HCT116 (cell line): ENCODE measurements at regions not wholly inside any gene's neighbourhood (a gene's known extent, or its start where the extent isn't known, plus 50 kb on each side); places are given as distances from the start of the nearest gene placed in this dataset.

Experiments
- ATAC-seq: fragments of 200-7000 bp; cut with Tn5 transposase; 2 replicates; pipeline ENCODE4 v1.9.1; 2020; ENCODE audit warnings: mild to moderate bottlenecking, moderate library complexity
- BruUV-seq: library from RNA; stranded (reverse); fragments of 400-500 nt; replicated peaks from 2 replicates; lab custom pipeline; 2021; lab: Mats Ljungman, UMichigan
- CTCF ChIA-PET: fragments of 300-600 bp; sonication (Branson Sonifier 250); formaldehyde crosslinking; loops from one replicate; lab custom pipeline; 2021; ENCODE audit warnings: antibody characterized with exemption; lab: Charles Lee
- POLR2A ChIA-PET: fragments of 300-600, 350-600 bp; sonication (Branson Sonifier 250); formaldehyde crosslinking; loops from one replicate; lab custom pipeline; 2021; ENCODE audit warnings: antibody characterized with exemption; lab: Charles Lee
- RAD21 ChIA-PET, 2 experiments: fragments of 300-600 bp; sonication (Branson Sonifier 250); formaldehyde crosslinking; loops; one replicate each; lab custom pipeline; 2023; ENCODE audit warnings: low total read pairs in 2 of 2; ENCODE audit not compliant: uncharacterized antibody in 2 of 2, unreplicated experiment in 2 of 2, low non-redundant PET in 1 of 2; lab: Charles Lee
- DNase-seq: peaks from one replicate; pipeline ENCODE4 v3.0.0-alpha.2; 2010; ENCODE audit warnings: low read depth, low spot score
- H2AFZ ChIP-seq: fragments of 200-600 bp; shearing (Covaris generic), sonication (generic); 2 replicates; pipeline ENCODE4 v1.6.1; 2017; ENCODE audit warnings: low read depth, mixed run types, mixed read lengths, antibody characterized with exemption, low read length; ENCODE audit not compliant: poor library complexity, severe bottlenecking
- H3K27ac ChIP-seq: 2 replicates; pipeline ENCODE4 v1.5.1; 2012; ENCODE audit warnings: low read depth, low read length
- H3K27me3 ChIP-seq: fragments of 200-600 bp; sonication (generic); 2 replicates; pipeline ENCODE4 v1.6.1; 2016; ENCODE audit warnings: mixed run types, low read length, mixed read lengths; ENCODE audit not compliant: insufficient read depth
- H3K36me3 ChIP-seq, 2 experiments: fragments of 200-500 bp in 1 of 2; fragments of 200-600 bp in 1 of 2; sonication (Bioruptor generic) in 1 of 2; sonication (generic) in 1 of 2; 2 replicates each; pipeline versions ENCODE4 v1.5.1 to v1.6.1; 2014 to 2016; ENCODE audit warnings: low read length in 2 of 2, inconsistent platforms in 1 of 2, mixed read lengths in 1 of 2, mixed run types in 1 of 2; ENCODE audit not compliant: insufficient read depth in 2 of 2, control insufficient read depth in 1 of 2
- H3K4me1 ChIP-seq, 2 experiments: fragments of 200-600 bp in 1 of 2; sonication (generic) in 1 of 2; 2 replicates each; pipeline versions ENCODE4 v1.5.1 to v1.6.1; 2012 to 2017; ENCODE audit warnings: low read length in 2 of 2, inconsistent platforms in 1 of 2, mild to moderate bottlenecking in 1 of 2, mixed read lengths in 1 of 2, mixed run types in 1 of 2, moderate library complexity in 1 of 2; ENCODE audit not compliant: insufficient read depth in 2 of 2, control insufficient read depth in 1 of 2
- H3K4me2 ChIP-seq: fragments of 200-600 bp; sonication (generic); 2 replicates; pipeline ENCODE4 v1.6.1; 2017; ENCODE audit warnings: mixed run types, low read length, mixed read lengths
- H3K4me3 ChIP-seq, 2 experiments: fragments of 200-600 bp in 1 of 2; sonication (generic) in 1 of 2; replicated peaks in 1 of 2; 2 replicates each; pipeline ENCODE4 v1.5.1; 2011 to 2016; ENCODE audit warnings: low read length in 2 of 2, control low read depth in 1 of 2, low read depth in 1 of 2, mild to moderate bottlenecking in 1 of 2, mixed read lengths in 1 of 2, mixed run types in 1 of 2
- H3K79me2 ChIP-seq: fragments of 200-600 bp; sonication (generic); 2 replicates; pipeline ENCODE4 v1.6.1; 2017; ENCODE audit warnings: mild to moderate bottlenecking, mixed run types, low read length, moderate library complexity, mixed read lengths; ENCODE audit not compliant: insufficient read depth
- H3K9ac ChIP-seq: fragments of 200-600 bp; sonication (generic); 2 replicates; pipeline ENCODE4 v1.6.1; 2016; ENCODE audit warnings: low read length, mixed read lengths
- H3K9me2 ChIP-seq: fragments of 200-600 bp; sonication (generic), shearing (Covaris generic); 2 replicates; pipeline ENCODE4 v1.6.1; 2017; ENCODE audit warnings: mixed run types, mild to moderate bottlenecking, moderate library complexity; ENCODE audit not compliant: insufficient read depth
- H3K9me3 ChIP-seq, 2 experiments: fragments of 200-500 bp in 1 of 2; fragments of 200-600 bp in 1 of 2; sonication (Bioruptor generic) in 1 of 2; sonication (generic) in 1 of 2; 2 replicates each; pipeline ENCODE4 v1.6.1; 2014 to 2017; ENCODE audit warnings: low read length in 2 of 2, mixed read lengths in 2 of 2, inconsistent platforms in 1 of 2, low read depth in 1 of 2, mild to moderate bottlenecking in 1 of 2, mixed run types in 1 of 2, moderate library complexity in 1 of 2; ENCODE audit not compliant: control insufficient read depth in 1 of 2, insufficient read depth in 1 of 2
- H4K20me1 ChIP-seq: fragments of 200-600 bp; sonication (generic), shearing (Covaris generic); 2 replicates; pipeline ENCODE4 v1.6.1; 2017; ENCODE audit warnings: mixed run types, mild to moderate bottlenecking, moderate library complexity; ENCODE audit not compliant: insufficient read depth
- CEBPB ChIP-seq: IDR thresholded peaks from 2 replicates; pipeline ENCODE4 v1.6.1; 2012; ENCODE audit warnings: low read depth
- EGR1 ChIP-seq: IDR thresholded peaks from 2 replicates; pipeline ENCODE4 v1.6.1; 2012; ENCODE audit warnings: low read depth
- EZH2 ChIP-seq: fragments of 200-600 bp; sonication (generic); IDR thresholded peaks from 2 replicates; pipeline ENCODE4 v1.6.1; 2017; ENCODE audit warnings: antibody characterized with exemption, mixed run types
- EZH2phosphoT487 ChIP-seq: fragments of 200-600 bp; IDR thresholded peaks from 2 replicates; pipeline ENCODE4 v1.6.1; 2018; ENCODE audit warnings: antibody characterized with exemption, borderline replicate concordance
- FOSL1 ChIP-seq: IDR thresholded peaks from 2 replicates; pipeline ENCODE4 v1.6.1; 2012; ENCODE audit warnings: low read depth
- JUND ChIP-seq: IDR thresholded peaks from 2 replicates; pipeline ENCODE4 v1.6.1; 2012
- POLR2A ChIP-seq: IDR thresholded peaks from 2 replicates; pipeline ENCODE4 v1.7.0; 2011; ENCODE audit warnings: borderline replicate concordance; ENCODE audit not compliant: insufficient read depth, insufficient read length; ENCODE audit errors: extremely low read depth
- POLR2AphosphoS5 ChIP-seq: IDR thresholded peaks from 2 replicates; pipeline ENCODE4 v1.6.1; 2011; ENCODE audit warnings: mild to moderate bottlenecking, low read depth, low read length, moderate library complexity
- RAD21 ChIP-seq: IDR thresholded peaks from 2 replicates; pipeline ENCODE4 v1.6.1; 2012; ENCODE audit warnings: low read depth, mild to moderate bottlenecking
- SIN3A ChIP-seq: IDR thresholded peaks from 2 replicates; pipeline ENCODE4 v1.6.1; 2012; ENCODE audit warnings: low read depth
- SP1 ChIP-seq: IDR thresholded peaks from 2 replicates; pipeline ENCODE4 v1.6.1; 2012; ENCODE audit warnings: low read depth
- SRF ChIP-seq: IDR thresholded peaks from 2 replicates; pipeline ENCODE4 v1.6.1; 2012; ENCODE audit warnings: low read depth
- TCF7L2 ChIP-seq: IDR thresholded peaks from 2 replicates; pipeline ENCODE4 v1.7.0; 2011; ENCODE audit warnings: borderline replicate concordance, inconsistent platforms; ENCODE audit not compliant: insufficient read depth, insufficient read length; ENCODE audit errors: extremely low read depth
- ZFX ChIP-seq: fragments of 450-650 bp; IDR thresholded peaks from 2 replicates; pipeline ENCODE4 v1.6.1; 2017
- intact Hi-C: fragments of 100-400 bp; cut with micrococcal nuclease; formaldehyde crosslinking; loops from 2 replicates; pipeline ENCODE4 v1.10.0; 2022
- TF ChIP-seq, protein P1 (sequence below): IDR thresholded peaks from 2 replicates; pipeline ENCODE4 v1.6.1; 2011; ENCODE audit warnings: mild to moderate bottlenecking, low read length, moderate library complexity; ENCODE audit not compliant: insufficient replicate concordance; ENCODE audit errors: extremely low read depth
- TF ChIP-seq, protein P2 (sequence below): IDR thresholded peaks from 2 replicates; pipeline ENCODE4 v1.6.1; 2012
- TF ChIP-seq, protein P3 (sequence below), 3 experiments: fragments of 200-600 bp in 1 of 3; sonication (generic) in 1 of 3; IDR thresholded peaks in 2 of 3; conservative IDR thresholded peaks in 1 of 3; 2 replicates each; pipeline ENCODE4 v1.5.1; 2012 to 2017; ENCODE audit warnings: low read depth in 2 of 3, low read length in 2 of 3, antibody characterized with exemption in 1 of 3, borderline replicate concordance in 1 of 3, control low read depth in 1 of 3, mild to moderate bottlenecking in 1 of 3, mixed read lengths in 1 of 3, mixed run types in 1 of 3, moderate library complexity in 1 of 3; ENCODE audit not compliant: insufficient read depth in 1 of 3

DNA sequence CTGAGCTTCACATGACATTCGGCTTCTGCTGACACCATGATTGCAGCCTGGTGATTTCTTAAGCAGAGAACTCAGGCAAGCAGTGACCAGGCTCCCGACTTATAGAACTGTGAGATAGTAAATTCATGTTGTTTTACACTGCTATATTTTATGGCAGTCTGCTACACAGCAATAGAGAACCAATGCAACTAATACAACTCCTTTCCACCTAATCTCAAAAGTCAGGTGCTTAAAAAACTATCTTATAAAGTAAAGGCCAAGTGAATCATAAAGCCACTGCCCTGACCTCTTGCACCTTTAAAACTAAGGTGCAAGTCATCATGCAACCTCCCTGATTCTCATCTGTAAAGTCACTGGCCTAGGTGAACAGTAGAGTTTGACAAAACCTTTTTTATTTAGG lies 95.3 kb upstream of the GLS start:
- H3K36me3 ChIP-seq = no peaks in the 10 kb centered on the region
- no peak overlapping the region for H2AFZ ChIP-seq
- H3K27me3 ChIP-seq = no peaks in the 10 kb centered on the region
- CTCF ChIA-PET = no interaction called here
- POLR2A ChIA-PET = no interaction called here
- no peak for DNase-seq
- no peak overlapping the region for H3K9ac ChIP-seq
- TF ChIP-seq EGR1 (no peak), ZFX (no peak), TCF7L2 (no peak), JUND (no peak)
- BruUV-seq = no TSS peak
- H3K79me2 ChIP-seq = no peaks in the 10 kb centered on the region
- RAD21 ChIA-PET = no interaction called here
- H3K4me2 ChIP-seq = no peak overlapping the region
- no peak overlapping the region for H3K4me3 ChIP-seq
- H3K9me2 ChIP-seq = no peaks in the 10 kb centered on the region
- no peaks in the 10 kb centered on the region for H3K4me1 ChIP-seq
- intact Hi-C loops = loop anchor here (10.0 kb wide), 2 partner anchors 99 to 739 kb away; partner anchors contain the start of gene GLS
- H3K27ac ChIP-seq = no peak overlapping the region
- no peak for ATAC-seq
- no peaks in the 10 kb centered on the region for H4K20me1 ChIP-seq
- no peaks in the 10 kb centered on the region; a peak in 1 of 4 replicates for H3K9me3 ChIP-seq

DNA sequence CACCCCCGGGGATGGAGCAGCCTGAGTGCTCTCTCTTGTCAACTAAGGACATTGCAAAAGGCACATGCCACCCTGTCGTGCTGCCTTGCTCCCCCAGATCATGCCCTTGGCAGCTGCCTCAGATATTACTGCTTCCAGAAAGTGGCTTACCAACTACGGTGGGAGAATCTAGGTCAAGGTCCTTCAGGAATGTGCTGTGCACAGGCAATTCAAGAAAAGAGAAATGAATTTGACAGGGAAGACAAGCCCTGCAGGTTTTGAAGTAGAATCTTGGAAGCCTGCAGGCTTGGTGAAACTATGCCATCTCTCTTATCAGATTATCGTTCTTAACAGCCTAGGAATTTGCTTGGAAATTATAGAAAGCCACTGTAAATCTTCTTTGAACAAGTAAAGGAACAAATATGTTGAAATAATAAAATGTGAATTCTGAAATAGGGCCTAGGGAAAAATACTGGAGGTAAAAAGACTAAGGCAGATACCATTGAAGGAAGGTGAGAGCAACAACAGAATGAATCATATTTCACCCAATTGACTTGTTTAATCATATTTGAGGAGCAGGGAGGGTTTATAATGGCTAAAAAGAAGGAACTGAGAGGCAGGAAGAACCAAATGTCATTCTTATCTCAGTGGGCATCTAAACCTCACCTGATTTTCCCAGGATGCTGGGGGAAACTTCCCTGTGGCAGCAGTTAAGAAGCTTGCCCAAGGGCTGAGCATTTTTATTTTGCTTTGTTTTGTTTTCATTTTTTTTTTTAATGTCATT lies 94.0 kb upstream of the GLS start:
- ATAC-seq (no peak), DNase-seq (no peak)
- H3K4me3 ChIP-seq = no peak overlapping the region
- ChIA-PET CTCF (no interaction called here), POLR2A (no interaction called here), RAD21 (no interaction called here)
- intact Hi-C loops = loop anchor here (10.0 kb wide), 2 partner anchors 98 to 738 kb away; partner anchors contain the start of gene GLS
- H3K27me3 ChIP-seq = no peaks in the 10 kb centered on the region
- no peaks in the 10 kb centered on the region for H4K20me1 ChIP-seq
- no peak overlapping the region for H3K9ac ChIP-seq
- H3K9me3 ChIP-seq = no peaks in the 10 kb centered on the region; a peak in 1 of 4 replicates
- H3K4me2 ChIP-seq = no peak overlapping the region
- peaks cover under 1 to 3% of the 10 kb centered on the region in 2 experiments; a peak in 3 of 4 replicates for H3K4me1 ChIP-seq
- no peaks in the 10 kb centered on the region for H3K9me2 ChIP-seq
- no peaks in the 10 kb centered on the region for H3K36me3 ChIP-seq
- no TSS peak for BruUV-seq
- no peak overlapping the region for H2AFZ ChIP-seq
- H3K27ac ChIP-seq = no peak overlapping the region
- no peaks in the 10 kb centered on the region for H3K79me2 ChIP-seq
- TF ChIP-seq EZH2 = no peak
- TF ChIP-seq, protein P1, sequence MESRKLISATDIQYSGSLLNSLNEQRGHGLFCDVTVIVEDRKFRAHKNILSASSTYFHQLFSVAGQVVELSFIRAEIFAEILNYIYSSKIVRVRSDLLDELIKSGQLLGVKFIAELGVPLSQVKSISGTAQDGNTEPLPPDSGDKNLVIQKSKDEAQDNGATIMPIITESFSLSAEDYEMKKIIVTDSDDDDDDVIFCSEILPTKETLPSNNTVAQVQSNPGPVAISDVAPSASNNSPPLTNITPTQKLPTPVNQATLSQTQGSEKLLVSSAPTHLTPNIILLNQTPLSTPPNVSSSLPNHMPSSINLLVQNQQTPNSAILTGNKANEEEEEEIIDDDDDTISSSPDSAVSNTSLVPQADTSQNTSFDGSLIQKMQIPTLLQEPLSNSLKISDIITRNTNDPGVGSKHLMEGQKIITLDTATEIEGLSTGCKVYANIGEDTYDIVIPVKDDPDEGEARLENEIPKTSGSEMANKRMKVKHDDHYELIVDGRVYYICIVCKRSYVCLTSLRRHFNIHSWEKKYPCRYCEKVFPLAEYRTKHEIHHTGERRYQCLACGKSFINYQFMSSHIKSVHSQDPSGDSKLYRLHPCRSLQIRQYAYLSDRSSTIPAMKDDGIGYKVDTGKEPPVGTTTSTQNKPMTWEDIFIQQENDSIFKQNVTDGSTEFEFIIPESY = no peak
- no peak for TF ChIP-seq FOSL1
- no peak for TF ChIP-seq SIN3A
- TF ChIP-seq SRF = no peak
- no peak for TF ChIP-seq POLR2AphosphoS5
- TF ChIP-seq JUND = no peak
- TF ChIP-seq SP1 = no peak
- no peak for TF ChIP-seq POLR2A
- TF ChIP-seq EZH2phosphoT487 = no peak
- TF ChIP-seq CEBPB = no peak
- no peak for TF ChIP-seq ZFX
- TF ChIP-seq, protein P2, sequence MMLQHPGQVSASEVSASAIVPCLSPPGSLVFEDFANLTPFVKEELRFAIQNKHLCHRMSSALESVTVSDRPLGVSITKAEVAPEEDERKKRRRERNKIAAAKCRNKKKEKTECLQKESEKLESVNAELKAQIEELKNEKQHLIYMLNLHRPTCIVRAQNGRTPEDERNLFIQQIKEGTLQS = no peak
- no peak for TF ChIP-seq TCF7L2
- TF ChIP-seq, protein P3, sequence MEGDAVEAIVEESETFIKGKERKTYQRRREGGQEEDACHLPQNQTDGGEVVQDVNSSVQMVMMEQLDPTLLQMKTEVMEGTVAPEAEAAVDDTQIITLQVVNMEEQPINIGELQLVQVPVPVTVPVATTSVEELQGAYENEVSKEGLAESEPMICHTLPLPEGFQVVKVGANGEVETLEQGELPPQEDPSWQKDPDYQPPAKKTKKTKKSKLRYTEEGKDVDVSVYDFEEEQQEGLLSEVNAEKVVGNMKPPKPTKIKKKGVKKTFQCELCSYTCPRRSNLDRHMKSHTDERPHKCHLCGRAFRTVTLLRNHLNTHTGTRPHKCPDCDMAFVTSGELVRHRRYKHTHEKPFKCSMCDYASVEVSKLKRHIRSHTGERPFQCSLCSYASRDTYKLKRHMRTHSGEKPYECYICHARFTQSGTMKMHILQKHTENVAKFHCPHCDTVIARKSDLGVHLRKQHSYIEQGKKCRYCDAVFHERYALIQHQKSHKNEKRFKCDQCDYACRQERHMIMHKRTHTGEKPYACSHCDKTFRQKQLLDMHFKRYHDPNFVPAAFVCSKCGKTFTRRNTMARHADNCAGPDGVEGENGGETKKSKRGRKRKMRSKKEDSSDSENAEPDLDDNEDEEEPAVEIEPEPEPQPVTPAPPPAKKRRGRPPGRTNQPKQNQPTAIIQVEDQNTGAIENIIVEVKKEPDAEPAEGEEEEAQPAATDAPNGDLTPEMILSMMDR (IDR thresholded peaks at IDR 0.05 in 2 of 3, conservative IDR thresholded peaks at IDR 0.05 in 1 of 3; ENCODE audit: borderline replicate concordance in 1 of 3, insufficient read depth in 1 of 3, low read depth in 2 of 3, low read length in 2 of 3) = no peak
- TF ChIP-seq RAD21 = no peak
